Erythroblast (primary cell): ENCODE measurements at regions not wholly inside any gene's neighbourhood (a gene's known extent, or its start where the extent isn't known, plus 50 kb on each side); places are given as distances from the start of the nearest gene placed in this dataset.

ENCODE experiments used
- GATA1 ChIP-seq: IDR thresholded peaks from 2 replicates; pipeline ENCODE4 v1.6.1; 2011; ENCODE audit warnings: low read depth, mild to moderate bottlenecking, control low read depth, low read length, moderate library complexity
- POLR2A ChIP-seq: IDR thresholded peaks from 2 replicates; pipeline ENCODE4 v1.6.1; 2011; ENCODE audit warnings: mild to moderate bottlenecking, low read length

- no peak for TF ChIP-seq POLR2A
- no peak for TF ChIP-seq GATA1
Measured at GRCh38 chr9:14365670-14366069, 51.7 kb upstream of the NFIB start.
